GM18861 (cell line): ENCODE measurements at regions not wholly inside any gene's neighbourhood (a gene's known extent, or its start where the extent isn't known, plus 50 kb on each side); places are given as distances from the start of the nearest gene placed in this dataset.

Source experiments
- ATAC-seq: cut with Tn5 transposase; IDR thresholded peaks from one replicate; pipeline ENCODE4 v1.9.1; 2021; ENCODE audit not compliant: unreplicated experiment

DNA sequence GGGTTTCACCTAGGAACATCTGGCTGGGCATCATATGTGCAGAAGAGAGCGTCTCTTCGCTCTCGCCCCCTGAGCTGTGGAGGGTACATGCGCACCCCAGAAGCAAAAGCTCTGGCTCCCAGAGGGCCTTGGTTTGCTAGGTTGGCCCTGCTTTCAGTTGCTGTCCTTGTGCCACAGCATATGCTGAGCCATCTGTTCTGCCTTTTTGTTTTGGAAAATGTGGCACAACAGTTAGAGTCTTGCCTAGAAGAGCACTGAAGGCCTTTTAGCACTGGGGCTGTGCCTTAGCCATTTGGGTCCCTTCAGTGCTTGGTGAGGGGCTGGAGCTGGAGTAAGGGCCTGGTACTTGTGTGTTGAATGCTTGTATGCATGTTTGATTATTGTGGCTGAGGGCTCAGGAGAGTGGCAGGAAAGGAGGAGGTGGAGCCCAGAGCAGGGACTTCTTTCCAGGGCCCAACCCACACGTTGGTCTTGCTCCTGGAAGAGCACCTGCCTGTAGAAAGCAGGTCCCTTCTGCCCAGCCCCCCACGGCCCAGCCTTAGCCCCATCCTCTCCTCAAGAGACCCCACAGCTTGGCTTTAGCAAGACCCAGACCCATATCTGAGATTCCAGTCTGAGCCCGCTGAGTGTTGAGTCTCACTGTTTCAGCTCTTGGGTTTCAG is 113.7 kb downstream of the SLC25A47 start:
- no peak for ATAC-seq

DNA sequence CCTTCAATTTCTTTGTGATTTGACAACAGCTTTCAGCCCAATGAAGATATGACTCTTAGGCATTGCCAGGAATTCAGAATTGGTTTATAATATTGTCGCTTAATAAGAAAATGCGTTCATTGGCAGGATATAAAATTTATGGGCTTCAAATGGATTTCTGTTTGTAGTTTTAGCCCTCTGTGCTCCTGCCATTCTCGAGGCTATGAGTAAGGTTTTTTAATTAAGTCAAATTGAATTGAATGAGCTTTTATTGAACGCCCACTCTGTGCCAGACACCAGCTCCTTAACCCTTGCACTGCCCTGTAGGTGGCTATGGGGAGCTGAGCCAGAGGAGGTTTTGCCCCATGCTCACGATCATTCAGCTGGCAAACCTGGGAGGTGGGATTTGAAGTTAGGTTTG is 115.1 kb downstream of the SLC25A47 start:
- ATAC-seq = no peak

DNA sequence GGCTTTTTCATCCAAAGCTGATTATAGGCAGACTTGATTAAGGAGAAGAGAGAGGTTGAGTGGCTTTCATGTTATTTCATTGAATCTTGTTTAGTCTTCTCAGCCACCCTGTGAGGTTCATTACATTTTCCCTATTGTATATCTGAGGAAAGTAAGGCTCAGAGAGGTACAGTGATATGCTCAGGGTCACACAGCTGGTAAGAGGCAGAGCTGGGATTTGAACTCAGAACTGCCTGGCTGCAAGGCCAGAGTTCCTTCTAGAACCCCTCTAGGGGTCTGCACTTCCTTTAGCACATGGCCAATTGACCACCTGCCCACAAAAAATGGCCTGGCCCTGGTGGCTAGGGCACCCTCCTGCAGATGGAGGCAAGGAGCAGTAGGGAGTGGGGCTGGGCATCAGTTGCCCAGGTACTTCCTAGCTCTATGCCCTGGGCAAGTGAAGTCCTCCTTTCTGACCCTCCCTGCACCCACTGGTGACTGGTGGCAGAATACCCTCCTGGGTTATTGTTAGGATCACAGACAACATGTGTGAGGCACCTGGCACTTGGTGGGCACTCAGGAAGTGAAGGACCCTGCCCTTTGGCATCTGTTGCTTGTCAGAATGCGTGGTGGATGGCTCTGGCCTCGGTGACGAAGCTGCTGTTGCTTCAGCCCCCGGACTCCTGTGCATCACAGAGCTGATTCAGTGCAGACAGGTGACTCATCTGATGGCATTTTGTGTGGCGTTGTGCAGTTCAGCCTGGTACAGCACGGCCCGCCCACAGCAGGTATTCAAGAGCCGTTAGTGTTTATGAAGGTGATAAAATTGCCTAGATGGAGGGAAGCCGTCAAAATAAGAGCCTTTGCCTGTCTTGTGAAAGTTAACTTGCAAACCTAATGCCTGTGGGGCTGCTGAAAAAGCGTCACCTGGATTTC is 115.8 kb downstream of the SLC25A47 start:
- no peak for ATAC-seq

DNA sequence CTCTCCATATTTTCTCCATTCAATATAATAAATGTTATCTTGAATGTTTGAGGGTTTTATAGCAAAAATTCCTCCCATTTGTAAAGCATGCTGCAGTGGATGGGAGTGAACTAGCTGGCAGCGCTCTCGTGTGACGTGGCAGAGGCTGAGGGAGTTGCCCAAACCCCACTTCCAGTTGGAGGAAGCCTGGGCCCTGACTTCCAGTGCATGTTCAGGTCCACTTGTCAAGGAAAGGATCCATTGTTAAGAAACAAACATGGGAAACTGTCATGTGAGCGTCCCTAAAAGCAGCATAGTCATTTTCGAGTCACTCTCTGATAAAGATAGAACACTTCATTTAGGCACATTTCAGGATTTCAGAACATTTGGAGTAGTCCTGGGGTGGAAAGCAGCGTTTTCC is 116.6 kb downstream of the SLC25A47 start:
- ATAC-seq = no peak

DNA sequence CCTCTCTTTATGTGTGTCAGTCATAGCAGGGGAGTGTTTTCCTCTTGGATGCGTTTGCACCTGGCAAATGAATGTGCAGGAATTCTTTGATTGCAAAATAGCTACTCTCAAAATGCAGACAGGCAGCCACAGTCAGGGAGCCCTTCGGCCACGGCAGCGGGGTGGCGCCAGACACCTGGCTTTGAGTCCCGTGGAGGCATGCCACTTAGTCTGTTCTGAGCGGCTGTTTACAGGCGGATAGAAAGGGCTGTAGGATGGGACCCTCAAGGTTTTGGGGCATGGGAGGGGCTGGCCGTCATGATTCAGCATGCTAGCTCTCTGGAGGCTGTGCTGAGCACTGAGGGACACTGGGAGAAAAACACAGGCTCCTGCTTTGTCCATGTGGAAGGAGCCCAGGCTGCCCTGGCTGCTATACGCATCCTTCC is 117.1 kb downstream of the SLC25A47 start:
- no peak for ATAC-seq

DNA sequence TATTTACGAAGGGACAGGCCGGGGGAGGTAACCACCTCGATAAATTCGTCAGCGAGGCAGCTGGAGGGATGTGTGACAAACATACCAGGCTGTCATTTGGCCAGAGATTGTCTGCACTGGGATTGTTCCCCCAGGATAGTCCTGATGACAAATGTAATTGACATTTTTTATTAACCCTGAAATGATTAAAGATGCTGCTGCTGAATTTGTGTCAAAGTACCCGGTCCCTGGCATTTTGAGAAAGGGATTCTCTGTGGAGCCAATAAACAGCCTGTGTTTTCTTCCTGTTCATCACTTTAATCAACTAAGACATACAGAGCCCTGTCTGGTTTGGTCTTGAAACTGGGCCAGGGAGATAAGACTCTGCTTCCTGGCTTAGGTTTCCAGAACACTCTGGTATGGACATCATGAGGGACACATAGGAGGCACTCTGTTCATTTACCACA is 117.6 kb downstream of the SLC25A47 start:
- ATAC-seq = no peak

DNA sequence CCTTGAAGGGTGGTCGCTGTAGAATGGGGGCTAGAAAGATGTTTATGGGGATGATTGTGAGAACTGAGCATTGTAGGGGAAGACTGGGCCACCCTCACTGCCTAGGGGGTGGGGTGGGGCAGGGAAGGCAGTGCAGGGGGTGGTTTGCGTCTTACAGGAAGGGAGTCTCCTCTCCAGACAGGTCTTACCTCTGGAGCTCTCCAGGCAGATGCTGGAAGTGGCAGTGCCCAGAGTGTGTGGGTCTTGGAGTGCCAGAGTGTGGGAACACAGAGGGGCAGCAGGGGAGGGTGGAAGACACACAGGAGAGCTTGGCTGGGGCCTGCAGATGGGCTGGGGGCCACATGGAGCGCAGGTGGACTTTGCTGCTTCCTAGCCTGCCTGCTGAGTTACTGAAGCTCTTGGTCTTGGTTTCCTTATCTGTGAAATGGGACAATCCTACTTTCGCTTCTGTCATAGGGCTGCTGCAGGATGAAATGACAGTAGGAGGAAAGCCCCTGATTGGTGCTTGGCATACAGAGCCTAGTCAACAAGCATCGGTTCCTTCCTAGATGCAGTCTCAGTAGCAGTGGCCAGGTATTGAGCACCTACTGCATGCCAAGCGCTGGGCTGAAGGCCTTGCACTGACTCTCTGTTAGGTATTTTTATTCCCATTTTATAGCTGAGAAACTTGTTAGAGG is 118.3 kb downstream of the SLC25A47 start:
- ATAC-seq = no peak

DNA sequence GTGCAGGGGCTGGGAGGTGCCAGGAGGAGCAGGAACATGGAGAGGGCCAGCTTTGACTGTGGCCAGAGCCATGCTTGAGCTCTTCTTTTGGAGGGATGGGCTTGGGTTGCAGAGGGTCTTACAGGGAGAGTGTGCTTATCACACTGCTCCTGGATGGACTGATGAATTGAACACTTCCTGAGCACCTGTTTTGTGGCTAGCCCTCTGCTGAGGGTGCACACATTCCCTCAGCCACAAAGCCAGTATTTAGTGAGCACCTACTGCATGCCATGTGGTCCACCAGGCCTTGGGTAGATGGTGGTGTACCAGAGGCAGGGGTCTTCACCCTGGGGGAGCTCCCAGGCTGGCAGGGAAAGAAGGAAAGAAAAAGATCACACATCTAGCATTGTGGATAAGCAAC is 118.9 kb downstream of the SLC25A47 start:
- no peak for ATAC-seq

DNA sequence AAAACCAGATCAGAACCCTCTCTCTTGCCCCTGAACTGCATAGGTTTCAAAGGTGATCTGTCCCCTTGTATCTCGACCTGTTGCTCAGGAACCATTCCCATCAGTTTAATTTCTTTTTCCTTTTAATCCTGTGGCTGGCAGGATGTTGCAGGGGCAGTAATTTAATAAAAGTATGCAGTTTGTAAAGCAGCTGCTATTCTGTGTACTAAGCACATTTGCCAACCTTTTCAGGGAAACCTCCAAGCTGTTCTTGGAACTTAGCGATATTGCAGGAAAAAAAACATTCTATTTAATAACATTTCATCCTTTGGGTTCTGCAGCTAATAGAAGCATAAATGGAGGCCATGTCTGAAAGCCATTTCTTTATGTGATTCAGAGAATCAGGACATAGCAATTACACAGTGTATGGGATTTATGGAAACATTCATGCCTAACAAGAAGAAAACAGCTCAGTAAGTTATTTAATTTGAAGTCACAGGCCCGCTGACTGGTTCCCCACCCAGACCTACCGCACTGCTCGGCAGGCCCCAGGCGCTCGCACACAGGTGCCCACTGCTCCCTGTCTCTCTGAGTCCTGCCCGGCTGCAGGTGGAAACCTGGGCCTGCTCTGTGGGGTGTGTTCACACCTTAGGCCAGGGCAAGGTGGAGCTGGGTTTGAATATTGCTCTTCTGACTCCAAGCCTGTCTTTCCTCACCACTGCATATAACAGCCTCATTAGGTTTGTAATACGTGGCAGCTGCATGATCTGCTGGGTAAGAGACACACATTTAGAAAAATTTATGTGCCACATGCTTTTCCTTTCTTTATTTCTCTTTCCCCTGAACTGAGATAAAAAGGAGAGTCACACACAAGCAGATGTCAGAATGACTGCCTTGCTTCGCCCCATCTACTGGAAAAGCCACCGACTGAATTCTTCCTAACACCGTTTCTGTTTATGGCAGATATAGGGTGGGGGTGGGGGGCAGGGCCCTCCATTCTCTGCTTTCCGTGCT is 119.7 kb downstream of the SLC25A47 start:
- ATAC-seq = no peak

DNA sequence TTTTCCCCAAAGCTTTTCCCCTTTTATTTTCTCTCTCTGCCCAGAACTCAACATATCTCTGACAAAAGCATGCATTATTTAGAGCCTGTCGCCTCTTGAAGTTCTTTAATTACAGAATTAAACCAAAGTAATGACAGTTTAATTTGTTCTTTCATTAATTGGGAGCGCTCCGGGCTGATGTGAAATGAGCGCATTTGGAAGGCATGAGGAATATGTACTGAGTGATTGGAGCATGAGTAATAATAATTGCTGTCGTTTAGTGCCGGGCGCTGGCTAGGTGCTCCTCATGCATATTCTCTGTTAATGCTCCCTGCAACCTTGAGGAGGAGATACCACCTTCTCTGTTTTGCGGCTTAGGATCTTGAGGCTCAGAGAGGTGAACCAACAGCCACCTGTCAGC is 120.5 kb downstream of the SLC25A47 start:
- no peak for ATAC-seq

DNA sequence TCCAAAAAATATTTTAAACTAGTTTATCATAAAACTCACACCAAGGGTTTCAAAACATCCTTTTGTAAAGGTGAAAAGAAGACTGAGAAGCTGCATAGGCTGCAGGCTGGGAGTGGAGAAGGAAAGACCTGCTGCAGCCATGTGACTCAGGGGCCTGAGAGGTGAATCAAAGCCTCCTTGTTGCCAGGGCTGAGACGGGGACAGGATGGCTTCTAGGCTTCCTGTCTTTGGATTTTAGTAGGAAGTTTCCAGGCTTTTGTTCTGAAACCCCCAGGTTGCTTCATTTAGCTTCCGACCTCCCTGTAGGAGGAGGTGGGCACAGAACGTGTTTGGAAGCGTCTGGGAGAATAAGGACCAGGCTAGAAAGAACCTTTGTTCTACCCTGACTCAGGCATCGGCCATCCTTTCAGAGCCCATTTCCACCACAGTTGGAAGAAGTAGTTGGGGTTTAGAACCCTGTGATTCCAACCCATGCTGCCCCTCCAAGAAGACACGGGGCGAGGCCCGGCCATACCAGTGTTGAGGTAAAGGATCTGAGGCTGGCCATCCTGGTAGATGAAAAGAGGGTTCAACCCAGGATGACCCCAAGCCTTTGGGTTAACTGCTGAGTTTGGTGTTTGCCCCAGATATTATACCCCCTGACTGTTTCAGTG is 122.4 kb downstream of the SLC25A47 start:
- no peak for ATAC-seq

DNA sequence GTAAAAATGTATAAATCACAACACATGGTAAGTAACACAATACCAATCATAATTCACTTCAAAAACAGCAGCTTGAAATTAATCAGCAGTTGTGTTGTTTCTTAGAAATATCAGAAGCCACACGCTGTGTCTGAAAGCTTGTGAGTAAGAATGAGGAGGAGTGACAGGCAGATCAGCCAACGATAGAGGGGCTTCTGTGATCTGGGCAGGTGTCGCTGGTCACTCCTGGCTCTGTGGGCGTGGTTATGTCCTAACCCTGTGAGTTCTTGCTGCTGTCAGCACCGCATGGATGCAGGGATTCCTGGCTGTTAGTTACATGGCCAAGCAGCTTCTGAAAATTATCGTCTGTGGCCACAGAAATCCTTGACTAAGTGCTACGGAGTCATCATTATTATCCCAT is 123.4 kb downstream of the SLC25A47 start:
- ATAC-seq = no peak

DNA sequence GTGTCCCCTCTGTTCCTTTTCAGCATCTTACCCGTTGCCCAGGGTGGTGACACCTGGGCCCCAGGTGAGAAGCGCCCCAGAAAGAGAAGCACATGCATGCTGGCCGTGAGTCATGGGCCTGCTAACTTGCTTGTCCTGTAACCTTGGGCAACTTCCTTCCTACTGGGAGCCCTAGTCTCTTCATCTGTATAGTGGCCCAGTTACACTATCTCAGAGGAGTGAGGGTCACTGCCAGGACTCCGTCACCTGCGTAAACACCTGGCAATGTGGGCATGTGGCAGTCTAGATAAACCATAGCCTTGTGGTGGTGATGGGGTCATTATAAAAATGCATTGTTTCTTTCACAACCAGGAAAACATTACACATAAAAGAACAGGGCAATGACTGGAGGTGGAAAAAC is 125.2 kb downstream of the SLC25A47 start:
- no peak for ATAC-seq

DNA sequence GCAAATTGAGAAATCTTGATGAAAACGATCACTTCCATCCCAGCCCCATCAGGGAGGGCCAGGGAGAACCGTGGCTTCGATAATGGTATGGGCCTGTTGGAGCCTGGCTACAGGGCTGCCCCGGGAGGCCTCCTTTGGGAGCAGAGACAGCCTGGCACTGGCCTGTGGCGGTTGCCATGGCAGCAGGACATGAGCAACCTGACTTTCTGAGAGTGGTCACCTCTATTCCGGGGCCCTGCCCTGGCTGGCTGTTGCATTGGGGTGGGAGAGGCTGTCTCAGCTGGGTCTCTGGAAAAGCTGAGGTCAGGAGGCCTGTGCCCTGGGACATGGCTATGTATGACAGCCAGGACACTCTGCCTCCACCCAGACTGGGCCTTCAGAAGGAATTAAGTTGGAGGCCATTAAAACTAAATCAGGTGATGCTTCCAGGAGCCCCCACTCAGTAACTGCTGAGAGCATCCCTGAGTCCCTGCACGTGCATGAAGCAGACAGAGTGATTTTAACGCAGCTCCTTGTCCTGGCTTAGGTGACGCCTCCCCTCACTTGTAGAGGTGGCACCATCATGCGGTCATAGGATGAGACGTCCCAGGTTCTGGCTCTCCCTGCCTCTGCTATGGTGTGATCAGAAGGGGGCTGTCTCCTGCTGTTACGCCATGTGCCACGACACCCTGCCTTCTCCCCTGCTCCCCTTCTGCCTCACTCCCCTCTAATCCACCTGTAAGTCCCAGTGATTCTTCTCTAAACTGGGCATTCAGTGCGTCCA is 126.3 kb downstream of the SLC25A47 start:
- ATAC-seq = no peak

DNA sequence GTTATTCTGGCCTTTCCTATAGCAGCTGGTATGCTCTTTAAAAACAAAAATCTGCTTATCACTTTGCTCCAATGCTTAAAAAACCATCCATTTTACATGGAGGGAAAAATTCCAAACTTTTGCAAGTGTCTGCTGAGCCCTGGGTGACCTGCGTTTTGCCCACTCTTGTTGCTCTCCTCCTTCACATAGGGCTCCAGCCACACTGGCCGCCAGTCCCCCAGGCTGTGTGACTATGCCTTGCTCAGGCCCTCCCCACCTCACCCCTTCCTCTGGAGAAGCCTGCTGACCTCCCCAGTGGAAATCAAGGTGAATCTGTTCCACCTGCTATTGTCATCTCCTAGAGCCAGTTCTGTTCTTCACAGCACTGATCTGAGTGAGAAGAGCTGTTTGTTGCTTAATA is 126.9 kb downstream of the SLC25A47 start:
- ATAC-seq = no peak

DNA sequence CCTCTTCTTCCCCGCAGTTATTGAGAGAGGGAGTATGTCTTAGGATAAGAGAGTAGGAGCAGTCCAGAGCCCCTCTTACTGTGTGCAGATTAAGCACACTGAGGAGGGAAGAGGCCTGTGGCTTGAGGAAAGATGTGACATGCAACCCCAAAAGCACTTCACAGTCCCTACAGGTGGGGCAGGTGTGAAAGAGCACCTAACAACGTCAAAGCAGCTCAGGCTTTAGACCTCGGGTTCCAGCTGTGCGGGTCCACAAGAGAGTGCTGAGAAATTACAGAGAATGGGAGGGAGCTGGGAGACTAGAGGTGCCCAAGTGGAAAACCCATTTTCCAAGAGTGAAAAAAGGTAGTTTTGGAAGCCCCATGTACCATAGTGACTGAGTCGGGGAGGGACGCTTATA is 127.6 kb downstream of the SLC25A47 start:
- no peak for ATAC-seq

DNA sequence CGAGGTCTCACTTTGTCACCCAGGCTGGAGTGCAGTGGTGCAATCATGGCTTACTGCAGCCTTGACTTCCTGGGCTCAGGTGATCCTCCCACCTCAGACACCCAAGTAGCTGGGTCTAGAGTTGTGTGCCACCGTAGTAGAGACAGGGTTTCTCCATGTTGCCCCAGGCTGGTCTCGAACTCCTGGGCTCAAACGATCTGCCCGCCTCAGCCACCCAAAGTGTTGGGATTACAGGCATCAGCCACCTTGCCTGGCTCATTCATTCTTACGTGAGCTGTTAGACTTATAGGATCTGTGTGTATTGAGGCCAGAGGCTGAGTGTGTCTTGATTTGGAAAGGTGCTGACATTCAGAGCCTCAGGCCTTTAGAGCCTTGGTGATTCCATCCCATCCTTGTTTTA is 128.1 kb downstream of the SLC25A47 start:
- ATAC-seq = no peak

DNA sequence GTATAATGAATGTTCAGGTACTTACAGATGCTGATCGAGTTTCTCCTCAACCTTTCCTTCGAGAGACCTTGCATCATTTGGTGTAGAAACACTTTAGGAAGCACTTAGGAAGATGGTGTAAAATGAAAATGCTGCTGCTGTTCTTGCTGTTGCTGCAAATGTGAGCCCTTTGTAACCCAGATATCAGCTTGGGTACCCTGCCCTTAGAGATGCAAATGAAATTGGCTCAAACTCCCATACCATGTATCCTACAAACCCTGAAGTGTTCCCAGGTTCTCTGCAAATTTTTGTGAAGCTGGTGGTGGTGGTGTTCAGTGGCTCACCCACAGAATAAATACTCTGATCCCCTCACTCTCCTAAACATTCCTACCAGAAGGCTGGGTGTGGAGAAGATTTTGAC is 130.8 kb downstream of the SLC25A47 start:
- ATAC-seq = no peak

DNA sequence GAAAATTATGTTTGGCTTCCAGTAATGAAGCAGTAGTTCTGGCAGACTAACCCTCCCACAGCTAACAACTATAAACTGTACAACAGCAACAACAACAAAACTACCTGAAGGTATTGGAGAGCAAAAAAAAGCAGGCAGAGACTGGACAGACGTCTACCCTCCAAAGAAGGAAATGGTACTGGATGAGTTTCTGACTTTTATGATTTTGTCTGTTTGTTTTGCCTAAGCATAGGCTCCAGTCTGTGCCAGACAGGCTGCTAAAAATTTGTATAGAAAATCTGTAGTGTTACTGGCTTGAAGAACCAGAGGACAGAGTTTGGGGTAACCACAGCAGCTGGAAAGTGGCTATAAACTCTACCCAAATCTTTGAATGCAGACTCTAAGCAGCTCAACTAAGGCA is 131.3 kb downstream of the SLC25A47 start:
- ATAC-seq = no peak
